T-cell (primary cell): ENCODE measurements at regions not wholly inside any gene's neighbourhood (a gene's known extent, or its start where the extent isn't known, plus 50 kb on each side); places are given as distances from the start of the nearest gene placed in this dataset.

Experiments used
- ATAC-seq, 4 experiments: fragments of 200-7000 bp in 3 of 4; fragments of 150-1000 bp in 1 of 4; cut with Tn5 transposase; replicated peaks in 1 of 4; 1 replicate in 3 of 4; 2 replicates in 1 of 4; pipeline ENCODE4 v1.10.0; 2021; ENCODE audit warnings: moderate library complexity in 3 of 4, mild to moderate bottlenecking in 2 of 4, moderate number of reproducible peaks in 1 of 4
- CTCF ChIA-PET, 2 donors: fragments of 300-600 bp; sonication (Branson Sonifier 250); formaldehyde crosslinking; loops; one replicate each; lab custom pipeline; 2022; ENCODE audit warnings: antibody characterized with exemption in 2 of 2; lab: Charles Lee
- POLR2A ChIA-PET, 2 donors: fragments of 300-600 bp; sonication (Branson Sonifier 250); formaldehyde crosslinking; loops; one replicate each; lab custom pipeline; 2022; ENCODE audit warnings: antibody characterized with exemption in 2 of 2; lab: Charles Lee
- DNase-seq, 35 experiments: peaks; one replicate each; pipeline versions ENCODE4 v3.0.0 to v3.0.0-alpha.2; 2013 to 2023
- H3K27ac ChIP-seq: one replicate; pipeline ENCODE4 v1.5.1; 2013; ENCODE audit warnings: low read length
- H3K27me3 ChIP-seq, 2 experiments: replicated peaks in 1 of 2; 1 replicate in 1 of 2; 2 replicates in 1 of 2; pipeline versions ENCODE4 v1.6.1 to v1.7.0; 2013; ENCODE audit warnings: low read length in 1 of 2, mixed read lengths in 1 of 2; ENCODE audit not compliant: control insufficient read depth in 2 of 2, insufficient read depth in 2 of 2; ENCODE audit errors: extremely low read depth in 1 of 2
- H3K36me3 ChIP-seq, 2 donors: 1 replicate in 1 of 2; 2 replicates in 1 of 2; pipeline versions ENCODE4 v1.6.1 to v1.7.0; 2013; ENCODE audit warnings: low read length in 1 of 2; ENCODE audit not compliant: control insufficient read depth in 2 of 2, insufficient read depth in 1 of 2; ENCODE audit errors: extremely low read depth in 1 of 2
- H3K4me1 ChIP-seq, 2 experiments: 1 replicate in 1 of 2; 2 replicates in 1 of 2; pipeline versions ENCODE4 v1.6.1 to v1.7.0; 2013; ENCODE audit warnings: low read length in 2 of 2, mixed read lengths in 1 of 2; ENCODE audit not compliant: insufficient read depth in 2 of 2, control insufficient read depth in 1 of 2; ENCODE audit errors: extremely low read depth in 1 of 2
- H3K4me3 ChIP-seq, 2 donors: 1 replicate in 1 of 2; 2 replicates in 1 of 2; pipeline versions ENCODE4 v1.5.1 to v1.7.0; 2013; ENCODE audit warnings: mild to moderate bottlenecking in 2 of 2, low read length in 1 of 2, moderate library complexity in 1 of 2; ENCODE audit not compliant: control insufficient read depth in 1 of 2; ENCODE audit errors: extremely low read depth in 1 of 2
- H3K9me3 ChIP-seq: 2 replicates; pipeline ENCODE4 v1.7.0; 2013
- H3K27ac Mint-ChIP-seq, 2 donors: one replicate each; pipeline ENCODE4 v1.8.0; 2020 to 2021; ENCODE audit warnings: mild to moderate bottlenecking in 2 of 2, mixed read lengths in 2 of 2
- H3K27me3 Mint-ChIP-seq, 2 donors: one replicate each; pipeline ENCODE4 v1.8.0; 2021 to 2022; ENCODE audit warnings: mixed read lengths in 2 of 2
- H3K36me3 Mint-ChIP-seq: one replicate; pipeline ENCODE4 v1.8.0; 2021; ENCODE audit warnings: mixed read lengths
- H3K4me1 Mint-ChIP-seq, 3 donors: one replicate each; pipeline ENCODE4 v1.8.0; 2020 to 2022; ENCODE audit warnings: mixed read lengths in 3 of 3, mild to moderate bottlenecking in 1 of 3
- H3K4me3 Mint-ChIP-seq, 3 donors: one replicate each; pipeline ENCODE4 v1.8.0; 2020 to 2022; ENCODE audit warnings: mild to moderate bottlenecking in 3 of 3, mixed read lengths in 3 of 3, moderate library complexity in 3 of 3
- H3K9me3 Mint-ChIP-seq, 3 donors: one replicate each; pipeline ENCODE4 v1.8.0; 2020 to 2022; ENCODE audit warnings: mixed read lengths in 3 of 3
- WGBS: methylation state at CpG from one replicate; pipeline ENCODE4 v1.1.5; 2013; ENCODE audit warnings: missing lambda C conversion rate; ENCODE audit not compliant: insufficient coverage; 5-methylcytosine and 5-hydroxymethylcytosine counted together

DNA sequence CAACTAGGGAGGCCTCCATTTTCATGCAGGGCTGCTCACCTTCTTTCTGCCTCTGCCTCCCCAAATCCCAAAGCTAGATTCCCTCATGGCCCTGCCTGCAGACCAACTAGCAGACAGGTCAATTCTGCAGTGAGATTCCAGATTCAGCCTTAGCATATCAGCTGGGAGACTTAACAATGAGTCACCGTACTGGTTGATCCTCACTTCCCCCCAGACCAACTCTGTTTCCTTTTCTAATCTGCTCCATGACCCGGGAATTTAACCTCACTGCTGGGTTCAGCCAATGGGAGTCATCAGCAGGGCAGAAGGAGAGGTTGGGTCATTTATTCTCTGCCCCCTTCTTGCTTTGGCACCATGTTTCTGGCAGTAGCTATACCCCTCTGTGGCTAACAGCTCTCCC lies 140.6 kb upstream of the GRIK3 start:
- Mint-ChIP-seq H3K9me3 (no peaks in the 10 kb centered on the region), H3K27ac (no peak overlapping the region), H3K4me3 (no peak overlapping the region), H3K4me1 (no peaks in the 10 kb centered on the region), H3K27me3 (peaks cover 28 to 31% of the 10 kb centered on the region in 2 donors), H3K36me3 (no peaks in the 10 kb centered on the region)
- 37% methylated on average over 2 of the region's 2 CpGs for WGBS
- H3K4me1 ChIP-seq: no peaks in the 10 kb centered on the region
- H3K4me3 ChIP-seq: no peak overlapping the region
- no peaks in the 10 kb centered on the region for H3K36me3 ChIP-seq
- H3K27ac ChIP-seq: no peak overlapping the region
- ChIA-PET CTCF (no interaction called here), POLR2A (no interaction called here)
- no peaks in the 10 kb centered on the region for H3K9me3 ChIP-seq
- no peak for ATAC-seq
- DNase-seq: no peak
- peaks cover 2 to 24% of the 10 kb centered on the region in 2 experiments for H3K27me3 ChIP-seq

DNA sequence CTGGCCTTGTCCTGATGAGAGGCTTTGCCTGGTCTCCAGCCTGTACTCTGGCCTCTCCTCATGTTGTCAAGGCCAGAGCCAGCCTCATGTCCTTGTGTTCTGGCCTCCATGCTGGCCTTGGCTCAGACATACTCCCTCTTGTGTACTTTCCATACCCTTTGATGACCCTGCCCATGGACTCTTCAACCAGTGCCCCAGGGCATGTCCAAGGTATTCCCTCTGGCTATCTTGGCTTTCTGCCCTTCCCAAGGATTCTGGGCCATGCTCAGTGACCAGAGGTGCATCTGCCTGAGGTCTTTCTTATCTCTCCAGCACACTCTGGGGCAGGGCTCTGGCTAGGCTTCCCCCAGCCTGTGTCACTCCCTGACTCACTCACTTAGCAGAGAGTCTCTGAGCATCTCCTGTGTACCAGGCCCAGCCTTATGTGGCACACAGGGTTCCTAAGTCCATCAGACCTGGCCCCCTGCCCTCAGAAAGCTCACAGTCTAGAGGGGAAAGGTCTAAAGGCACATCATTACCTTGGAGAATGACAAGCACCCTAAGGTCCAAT lies 141.4 kb upstream of the GRIK3 start:
- no peak for DNase-seq
- ATAC-seq: no peak
- no peaks in the 10 kb centered on the region for H3K4me1 Mint-ChIP-seq
- Histone ChIP-seq H3K27me3 (peaks cover 2 to 26% of the 10 kb centered on the region in 2 experiments), H3K36me3 (no peaks in the 10 kb centered on the region), H3K4me3 (no peak overlapping the region), H3K27ac (no peak overlapping the region), H3K4me1 (no peaks in the 10 kb centered on the region), H3K9me3 (no peaks in the 10 kb centered on the region)
- H3K27ac Mint-ChIP-seq: no peak overlapping the region
- H3K27me3 Mint-ChIP-seq: peaks cover 33 to 34% of the 10 kb centered on the region in 2 donors
- POLR2A ChIA-PET: no interaction called here
- CTCF ChIA-PET: no interaction called here
- H3K9me3 Mint-ChIP-seq: no peaks in the 10 kb centered on the region
- H3K4me3 Mint-ChIP-seq: no peak overlapping the region
- H3K36me3 Mint-ChIP-seq: no peaks in the 10 kb centered on the region

DNA sequence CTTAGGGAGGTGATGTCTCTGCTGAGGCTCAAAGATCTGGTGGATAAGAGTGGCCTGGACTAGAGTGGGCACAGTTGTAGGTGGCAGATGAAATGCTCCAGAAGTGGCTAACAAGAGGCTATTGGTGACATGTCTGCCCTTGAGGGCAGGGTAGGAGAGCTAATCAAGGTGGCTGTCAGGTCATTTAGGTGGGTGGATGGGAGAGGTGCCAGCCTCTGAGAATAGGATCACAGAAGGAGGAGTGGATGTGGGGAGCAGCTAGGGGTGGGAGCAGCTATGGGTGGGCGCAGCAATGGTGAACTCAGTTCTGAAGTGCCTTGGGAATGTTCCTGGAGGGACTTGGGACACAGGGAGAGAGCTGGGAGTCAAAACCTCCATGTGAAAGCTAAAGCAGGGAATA lies 142.0 kb upstream of the GRIK3 start:
- H3K27ac Mint-ChIP-seq: no peak overlapping the region
- Histone ChIP-seq H3K27ac (no peak overlapping the region), H3K27me3 (peaks cover 2 to 24% of the 10 kb centered on the region in 2 experiments), H3K36me3 (no peaks in the 10 kb centered on the region), H3K4me3 (no peak overlapping the region), H3K9me3 (no peaks in the 10 kb centered on the region), H3K4me1 (no peaks in the 10 kb centered on the region)
- no peak for DNase-seq
- H3K36me3 Mint-ChIP-seq: no peaks in the 10 kb centered on the region
- POLR2A ChIA-PET: no interaction called here
- H3K4me3 Mint-ChIP-seq: no peak overlapping the region
- H3K9me3 Mint-ChIP-seq: no peaks in the 10 kb centered on the region
- 71% methylated on average over 1 of the region's 1 CpG for WGBS
- CTCF ChIA-PET: no interaction called here
- no peak for ATAC-seq
- no peaks in the 10 kb centered on the region for H3K4me1 Mint-ChIP-seq
- peaks cover 37 to 39% of the 10 kb centered on the region in 2 donors for H3K27me3 Mint-ChIP-seq

DNA sequence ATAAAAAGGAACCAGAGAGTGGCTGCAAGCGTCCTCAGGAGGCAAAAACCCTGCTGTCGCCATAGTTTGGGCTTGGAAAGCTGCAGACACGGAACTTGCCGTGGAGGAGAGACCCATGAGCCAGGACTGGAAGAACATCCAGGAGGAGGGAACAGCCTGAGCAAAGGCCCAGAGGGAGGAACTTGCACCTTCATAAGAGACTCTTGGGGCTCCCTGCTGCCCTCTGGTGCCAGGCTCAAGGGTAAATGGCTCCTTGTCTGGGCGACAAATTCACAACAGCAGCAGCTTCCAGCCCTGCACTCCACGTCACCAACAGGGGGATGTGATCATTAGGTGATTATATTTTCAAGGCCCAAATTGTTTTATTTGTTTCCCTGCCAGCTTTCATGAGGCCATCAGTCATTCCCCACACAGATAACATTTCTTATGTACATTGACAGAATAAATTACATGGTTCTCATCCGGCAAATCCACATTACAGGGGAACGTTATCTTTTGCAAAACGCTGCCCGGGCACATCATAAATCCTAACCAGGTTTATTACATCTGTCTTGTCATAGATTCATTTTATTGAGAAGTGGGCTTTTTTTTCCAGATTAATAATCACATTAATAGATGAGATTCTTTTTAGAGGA lies 143.0 kb upstream of the GRIK3 start:
- Mint-ChIP-seq H3K4me3 (no peak overlapping the region), H3K4me1 (no peaks in the 10 kb centered on the region), H3K27ac (no peak overlapping the region), H3K27me3 (peaks cover 40 to 48% of the 10 kb centered on the region in 2 donors), H3K9me3 (peaks cover 0 to 2% (median under 1%) of the 10 kb centered on the region in 3 donors), H3K36me3 (no peaks in the 10 kb centered on the region)
- DNase-seq (peak in 3 of 35 experiments; percentile 1 to 12 (median 4)), ATAC-seq (no peak)
- ChIA-PET CTCF (interaction anchor here in 1 of 2 donors (0.6 kb wide), 1 partner anchor 1666 kb away, joined by 3 read pairs; no protein-coding TSS in a partner anchor), POLR2A (no interaction called here)
- H3K4me1 ChIP-seq: no peaks in the 10 kb centered on the region
- no peaks in the 10 kb centered on the region for H3K9me3 ChIP-seq
- H3K4me3 ChIP-seq: no peak overlapping the region
- WGBS: 67% methylated on average over 5 of the region's 10 CpGs
- peaks cover 2 to 27% of the 10 kb centered on the region in 2 experiments for H3K27me3 ChIP-seq
- H3K36me3 ChIP-seq: no peaks in the 10 kb centered on the region
- H3K27ac ChIP-seq: no peak overlapping the region

DNA sequence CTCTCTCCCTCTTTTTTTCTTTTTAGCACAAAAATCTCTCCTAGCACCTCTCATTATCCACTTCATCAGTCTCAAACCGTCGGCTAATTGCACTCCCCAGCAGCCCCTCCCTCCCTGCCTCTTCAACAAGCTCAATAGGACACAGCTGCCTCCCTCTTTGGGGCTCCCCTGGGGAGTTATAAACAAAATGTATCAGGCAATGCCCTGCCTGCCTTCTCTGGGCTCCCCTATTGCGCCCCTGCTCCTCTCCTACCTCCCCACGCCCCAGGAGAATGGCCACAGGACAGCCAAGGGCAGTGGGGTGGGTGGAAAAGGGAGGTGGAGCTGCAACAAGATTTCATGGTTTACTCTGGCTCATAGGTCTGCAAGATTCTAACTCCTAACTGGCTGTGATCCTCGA lies 147.1 kb upstream of the GRIK3 start:
- H3K27ac ChIP-seq: no peak overlapping the region
- POLR2A ChIA-PET: no interaction called here
- no peak overlapping the region for H3K4me3 Mint-ChIP-seq

DNA sequence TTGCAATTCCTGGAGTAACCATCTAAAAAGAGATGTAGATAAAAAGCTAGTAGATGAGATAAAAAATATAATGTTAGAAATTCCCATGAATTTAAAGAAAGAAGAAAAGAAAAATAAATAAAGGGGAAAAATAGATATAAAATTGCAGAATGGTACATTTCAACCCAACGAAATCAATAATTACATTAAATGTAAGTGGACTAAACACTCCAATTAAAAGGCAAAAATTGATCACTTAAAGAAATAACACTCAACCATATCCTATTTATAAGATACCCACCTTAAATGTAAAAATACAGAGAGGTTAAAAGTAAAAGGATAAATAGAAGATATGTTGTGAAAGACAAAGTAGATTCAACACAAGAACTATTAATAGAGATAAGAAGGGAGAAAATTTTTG lies 150.5 kb upstream of the GRIK3 start:
- Histone ChIP-seq H3K27me3 (peaks cover 0 to 18% of the 10 kb centered on the region in 2 experiments), H3K36me3 (no peaks in the 10 kb centered on the region), H3K27ac (no peak overlapping the region), H3K9me3 (no peaks in the 10 kb centered on the region), H3K4me1 (no peaks in the 10 kb centered on the region), H3K4me3 (no peak overlapping the region)
- Mint-ChIP-seq H3K27me3 (peaks cover 23 to 33% of the 10 kb centered on the region in 2 donors), H3K9me3 (peaks cover 3 to 8% (median 4%) of the 10 kb centered on the region in 3 donors), H3K4me3 (no peak overlapping the region), H3K27ac (no peak overlapping the region), H3K36me3 (no peaks in the 10 kb centered on the region), H3K4me1 (no peaks in the 10 kb centered on the region)
- ATAC-seq (no peak), DNase-seq (no peak)
- ChIA-PET POLR2A (no interaction called here), CTCF (no interaction called here)
- no CpG with 5 or more reads among the region's 1 CpG for WGBS

More for the DNA sequence above, 147.1 kb upstream of the GRIK3 start:
- Mint-ChIP-seq H3K27ac (no peak overlapping the region), H3K36me3 (no peaks in the 10 kb centered on the region), H3K4me1 (no peaks in the 10 kb centered on the region), H3K9me3 (peaks cover 3 to 8% (median 4%) of the 10 kb centered on the region in 3 donors), H3K27me3 (peaks cover 24 to 39% of the 10 kb centered on the region in 2 donors)
- Histone ChIP-seq H3K36me3 (no peaks in the 10 kb centered on the region), H3K27me3 (peaks cover 0 to 24% of the 10 kb centered on the region in 2 experiments), H3K9me3 (no peaks in the 10 kb centered on the region), H3K4me3 (no peak overlapping the region), H3K4me1 (no peaks in the 10 kb centered on the region)
- no peak for DNase-seq
- WGBS: 14% methylated on average over 2 of the region's 5 CpGs
- no peak for ATAC-seq
- CTCF ChIA-PET: no interaction called here
